ENCODE measurements at regions not wholly inside any gene's neighbourhood (a gene's known extent, or its start where the extent isn't known, plus 50 kb on each side); places are given as distances from the start of the nearest gene placed in this dataset.

GRCh38 chr11:81340225-81340624 is 1393.4 kb downstream of the FAM181B start:
- Histone ChIP-seq H3K9ac (replicated peaks; ENCODE audit: extremely low read depth, insufficient read depth, low read length) (no peak overlapping the region), H4K20me1 (replicated peaks; ENCODE audit: control insufficient read depth, extremely low read depth, insufficient read depth, low read length) (no peaks in the 10 kb centered on the region), H3K9me1 (replicated peaks; ENCODE audit: control insufficient read depth, extremely low read depth, insufficient read depth, low read length) (no peaks in the 10 kb centered on the region), H3K4me2 (ENCODE audit: insufficient read depth, low read length) (no peak overlapping the region), H3K4me1 (ENCODE audit: control insufficient read depth, extremely low read depth, insufficient read depth, low read length) (no peaks in the 10 kb centered on the region), H3K36me3 (ENCODE audit: control insufficient read depth in 2 of 2, extremely low read depth in 1 of 2, insufficient read depth in 2 of 2, low read length in 2 of 2) (no peaks in the 10 kb centered on the region), H3K79me2 (ENCODE audit: control insufficient read depth, insufficient read depth, low read length) (no peaks in the 10 kb centered on the region), H3K9me3 (replicated peaks; ENCODE audit: control insufficient read depth, insufficient read depth, low read length) (peaks cover 7% of the 10 kb centered on the region), H3K27ac (ENCODE audit: insufficient read depth, low read depth, low read length) (no peak overlapping the region), H3K4me3 (replicated peaks in 1 of 3; ENCODE audit: insufficient read depth in 1 of 3, low read depth in 1 of 3, low read length in 3 of 3) (no peak overlapping the region), H3K27me3 (ENCODE audit: control insufficient read depth in 2 of 2, insufficient read depth in 2 of 2, low read length in 2 of 2) (no peaks in the 10 kb centered on the region), H2AFZ (ENCODE audit: low read depth, low read length) (no peak overlapping the region)
- ChIA-PET POLR2A (no interaction called here), CTCF (no interaction called here)
- DNase-seq (ENCODE audit: low read depth, low spot score): no peak
- BruUV-seq (replicated peaks): no TSS peak
- dilution Hi-C loops (cut with MboI; ENCODE audit: extremely low pct_ligation_motif_present, low sequenced_read_pairs) (no loop called here), intact Hi-C loops (cut with micrococcal nuclease) (no loop called here)
- no peak for TF ChIP-seq MYC (IDR thresholded peaks at IDR 0.05; ENCODE audit: low read depth, low read length)
- TF ChIP-seq GATA2 (IDR thresholded peaks at IDR 0.05; ENCODE audit: insufficient read depth, insufficient read length, low read depth, low read length): no peak
- TF ChIP-seq JUN (IDR thresholded peaks at IDR 0.05; ENCODE audit: borderline replicate concordance, insufficient read depth, insufficient read length, low read depth): no peak
- no peak for TF ChIP-seq MAX (IDR thresholded peaks at IDR 0.05; ENCODE audit: insufficient read depth, insufficient read length)
- TF ChIP-seq CTCF (IDR thresholded peaks at IDR 0.05; ENCODE audit: extremely low read depth in 1 of 2, insufficient read depth in 1 of 2, low read depth in 1 of 2, low read length in 2 of 2): no peak
- no peak for TF ChIP-seq EZH2 (IDR thresholded peaks at IDR 0.05; ENCODE audit: borderline replicate concordance, low read depth, low read length, severe bottlenecking)
- no peak for TF ChIP-seq POLR2AphosphoS5 (IDR thresholded peaks at IDR 0.05; ENCODE audit: insufficient read depth, low read depth, low read length)
- no peak for TF ChIP-seq POLR2A (IDR thresholded peaks at IDR 0.05; ENCODE audit: low read depth, low read length)
- TF ChIP-seq FOS (IDR thresholded peaks at IDR 0.05; ENCODE audit: borderline replicate concordance, insufficient read depth, low read length): no peak
- no peak for FAIRE-seq
